ENCODE measurements at regions not wholly inside any gene's neighbourhood (a gene's known extent, or its start where the extent isn't known, plus 50 kb on each side); places are given as distances from the start of the nearest gene placed in this dataset.

DNA sequence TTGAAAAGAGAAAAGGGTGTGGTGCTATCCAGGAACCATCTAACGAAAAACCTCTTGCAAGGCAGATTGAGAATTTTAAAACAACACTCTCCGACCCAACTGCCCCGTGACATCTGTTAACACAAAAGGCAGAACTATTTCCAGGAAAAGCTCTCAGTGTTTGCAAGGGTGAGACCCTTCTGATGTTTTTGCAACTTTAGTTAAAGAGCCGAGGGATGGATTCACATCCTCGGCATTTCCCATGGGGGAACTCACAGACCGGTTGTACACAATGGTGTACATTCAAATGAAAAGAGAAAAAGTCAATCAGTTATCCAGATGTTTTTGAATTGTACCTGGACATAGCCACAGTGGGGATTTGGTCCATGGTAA, 120.0 kb downstream of the NGF start:
- Histone ChIP-seq H3K4me2 (ENCODE audit: insufficient read depth, low read length) (no peak overlapping the region), H3K27ac (ENCODE audit: low read depth, low read length) (no peak overlapping the region), H3K4me3 (ENCODE audit: insufficient read depth, low read length) (no peak overlapping the region), H2AFZ (ENCODE audit: low read length) (no peak overlapping the region), H3K79me2 (ENCODE audit: insufficient read depth, low read length) (no peaks in the 10 kb centered on the region), H3K4me1 (ENCODE audit: insufficient read depth, low read length) (no peaks in the 10 kb centered on the region), H3K9me3 (ENCODE audit: low read depth, low read length) (no peaks in the 10 kb centered on the region), H3K36me3 (ENCODE audit: insufficient read depth, low read length) (no peaks in the 10 kb centered on the region), H3K27me3 (ENCODE audit: insufficient read depth, low read length) (no peaks in the 10 kb centered on the region), H4K20me1 (ENCODE audit: insufficient read depth, low read length) (no peaks in the 10 kb centered on the region)
- no peak for TF ChIP-seq CTCF (IDR thresholded peaks at IDR 0.05; ENCODE audit: extremely low read depth, low read depth, low read length)
- no peak for DNase-seq (ENCODE audit: insufficient read length, low spot score, missing footprints)

DNA sequence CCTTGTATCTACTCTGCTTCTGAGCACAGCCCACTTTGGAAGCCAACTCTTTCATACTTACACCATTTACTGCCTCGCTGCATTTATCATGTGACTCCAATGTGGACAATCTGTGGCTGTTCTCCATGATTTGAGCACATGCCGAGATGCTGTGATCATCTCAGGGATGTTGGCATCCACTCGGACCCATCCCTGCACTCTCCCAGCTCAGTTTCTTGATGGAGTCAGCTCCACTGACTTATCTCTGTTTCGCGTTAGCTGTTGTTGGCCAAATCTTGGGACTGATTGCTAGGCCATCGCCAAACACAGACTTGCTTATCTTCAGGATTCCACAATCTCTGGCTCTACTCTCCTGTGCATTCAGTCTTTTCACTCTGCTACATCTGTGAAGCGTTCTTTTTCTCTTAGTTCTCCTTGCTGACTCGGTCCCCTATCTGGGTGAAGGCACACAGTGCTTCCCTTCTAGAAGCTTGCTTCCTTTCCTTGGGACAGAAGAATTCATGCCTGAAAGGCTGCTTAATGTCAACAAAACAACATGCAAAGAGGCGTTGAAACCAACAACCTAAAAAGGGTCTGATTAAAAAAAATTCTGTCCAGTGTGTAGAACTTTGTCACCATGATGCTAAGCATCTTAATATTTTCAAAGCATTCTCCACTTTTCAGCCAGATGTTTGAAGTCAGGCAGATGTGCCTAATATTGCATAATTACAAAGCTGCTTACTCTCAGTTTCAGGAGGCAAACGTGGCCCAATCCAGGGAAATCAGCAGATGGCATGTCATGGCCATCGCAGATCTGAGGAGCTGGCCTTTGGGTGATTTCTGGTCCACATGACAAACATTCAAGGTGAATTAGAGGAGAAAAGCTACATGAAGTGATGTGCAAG, 120.7 kb downstream of the NGF start:
- H4K20me1 ChIP-seq (ENCODE audit: insufficient read depth, low read length), result no peaks in the 10 kb centered on the region
- no peaks in the 10 kb centered on the region for H3K27me3 ChIP-seq (ENCODE audit: insufficient read depth, low read length)
- no peaks in the 10 kb centered on the region for H3K79me2 ChIP-seq (ENCODE audit: insufficient read depth, low read length)
- no peak overlapping the region for H3K4me2 ChIP-seq (ENCODE audit: insufficient read depth, low read length)
- no peak for DNase-seq (ENCODE audit: insufficient read length, low spot score, missing footprints)
- no peak overlapping the region for H3K4me3 ChIP-seq (ENCODE audit: insufficient read depth, low read length)
- no peak overlapping the region for H3K27ac ChIP-seq (ENCODE audit: low read depth, low read length)
- no peak overlapping the region for H2AFZ ChIP-seq (ENCODE audit: low read length)
- H3K36me3 ChIP-seq (ENCODE audit: insufficient read depth, low read length), result no peaks in the 10 kb centered on the region
- no peak for TF ChIP-seq CTCF (IDR thresholded peaks at IDR 0.05; ENCODE audit: extremely low read depth, low read depth, low read length)
- H3K9me3 ChIP-seq (ENCODE audit: low read depth, low read length), result no peaks in the 10 kb centered on the region
- H3K4me1 ChIP-seq (ENCODE audit: insufficient read depth, low read length), result no peaks in the 10 kb centered on the region

DNA sequence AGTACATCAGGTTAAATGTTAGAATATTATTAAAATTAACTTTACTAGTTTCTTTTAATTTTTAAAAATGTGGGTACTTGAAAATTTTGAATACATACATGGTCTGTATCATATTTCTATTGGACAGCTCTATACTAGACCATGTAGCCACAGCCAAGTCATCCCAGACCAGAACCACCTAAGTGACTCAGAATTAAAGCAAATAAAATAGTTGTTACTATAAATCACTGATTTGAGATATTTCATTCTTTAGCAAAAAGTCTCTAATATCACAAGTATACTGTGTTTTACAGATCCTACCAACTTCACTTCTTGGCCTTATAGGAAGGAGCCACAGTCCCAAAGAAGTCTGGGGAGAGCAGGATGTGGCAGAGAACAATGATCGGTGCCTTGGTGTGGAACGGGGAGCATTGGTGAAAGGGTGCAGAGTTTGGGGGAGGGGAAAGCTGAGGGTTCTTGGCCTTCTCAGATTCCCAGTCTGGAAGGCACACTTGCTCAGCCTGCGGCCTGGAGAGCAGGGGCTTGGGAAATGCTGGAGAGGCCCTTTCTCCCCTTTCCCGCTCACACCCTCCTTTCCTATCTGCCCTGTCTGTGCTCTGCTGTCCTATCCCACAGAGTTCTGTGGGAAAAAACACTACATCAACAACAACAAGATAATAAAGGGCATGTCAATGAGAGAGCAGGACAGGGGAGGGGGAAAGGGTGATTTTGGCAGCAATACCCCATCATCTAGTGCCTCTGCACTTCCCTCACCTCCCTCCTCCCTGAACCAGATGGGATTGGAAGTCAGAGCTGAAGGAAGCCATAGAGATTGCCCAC, 122.1 kb downstream of the NGF start:
- Histone ChIP-seq H3K4me2 (ENCODE audit: insufficient read depth, low read length) (no peak overlapping the region), H3K27me3 (ENCODE audit: insufficient read depth, low read length) (no peaks in the 10 kb centered on the region), H3K4me1 (ENCODE audit: insufficient read depth, low read length) (no peaks in the 10 kb centered on the region), H3K9me3 (ENCODE audit: low read depth, low read length) (no peaks in the 10 kb centered on the region), H3K27ac (ENCODE audit: low read depth, low read length) (no peak overlapping the region), H3K4me3 (ENCODE audit: insufficient read depth, low read length) (no peak overlapping the region), H2AFZ (ENCODE audit: low read length) (no peak overlapping the region), H3K79me2 (ENCODE audit: insufficient read depth, low read length) (no peaks in the 10 kb centered on the region), H4K20me1 (ENCODE audit: insufficient read depth, low read length) (no peaks in the 10 kb centered on the region), H3K36me3 (ENCODE audit: insufficient read depth, low read length) (no peaks in the 10 kb centered on the region)
- TF ChIP-seq CTCF (IDR thresholded peaks at IDR 0.05; ENCODE audit: extremely low read depth, low read depth, low read length), result no peak
- DNase-seq (ENCODE audit: insufficient read length, low spot score, missing footprints), result no peak

GRCh38 chr1:115215110-115215509, 122.9 kb downstream of the NGF start:
- Histone ChIP-seq H3K36me3 (ENCODE audit: insufficient read depth, low read length) (no peaks in the 10 kb centered on the region), H3K27me3 (ENCODE audit: insufficient read depth, low read length) (no peaks in the 10 kb centered on the region), H4K20me1 (ENCODE audit: insufficient read depth, low read length) (no peaks in the 10 kb centered on the region), H3K27ac (ENCODE audit: low read depth, low read length) (no peak overlapping the region), H3K79me2 (ENCODE audit: insufficient read depth, low read length) (no peaks in the 10 kb centered on the region), H3K4me2 (ENCODE audit: insufficient read depth, low read length) (no peak overlapping the region), H3K4me1 (ENCODE audit: insufficient read depth, low read length) (peaks cover 7% of the 10 kb centered on the region), H3K9me3 (ENCODE audit: low read depth, low read length) (no peaks in the 10 kb centered on the region), H2AFZ (ENCODE audit: low read length) (no peak overlapping the region), H3K4me3 (ENCODE audit: insufficient read depth, low read length) (no peak overlapping the region)
- no peak for TF ChIP-seq CTCF (IDR thresholded peaks at IDR 0.05; ENCODE audit: extremely low read depth, low read depth, low read length)
- no peak for DNase-seq (ENCODE audit: insufficient read length, low spot score, missing footprints)

Measured in osteoblast (primary cell).